ENCODE measurements at regions not wholly inside any gene's neighbourhood (a gene's known extent, or its start where the extent isn't known, plus 50 kb on each side); places are given as distances from the start of the nearest gene placed in this dataset.

GRCh38 chr22:49540084-49540912 lies 287.4 kb downstream of the BRD1 start:
- DNase-seq, result no peak

- no peak for DNase-seq
These were observed 289.7 kb downstream of the BRD1 start for GRCh38 chr22:49538006-49538405.

GRCh38 chr22:49536571-49537131 lies 291.0 kb downstream of the BRD1 start:
- DNase-seq, result no peak

- DNase-seq, result no peak
These were observed 292.0 kb downstream of the BRD1 start for GRCh38 chr22:49535527-49536125.

- no peak for DNase-seq
These were observed 292.5 kb downstream of the BRD1 start for GRCh38 chr22:49535126-49535525.

- DNase-seq, result no peak
These were observed 293.3 kb downstream of the BRD1 start for GRCh38 chr22:49534386-49534785.

GRCh38 chr22:49533886-49534285 lies 293.8 kb downstream of the BRD1 start:
- DNase-seq, result no peak

- DNase-seq, result no peak
These were observed 294.5 kb downstream of the BRD1 start for GRCh38 chr22:49532869-49533802.

GRCh38 chr22:49531368-49531791 lies 296.3 kb downstream of the BRD1 start:
- no peak for DNase-seq

GRCh38 chr22:49530671-49531367 lies 296.9 kb downstream of the BRD1 start:
- DNase-seq, result no peak

GRCh38 chr22:49528420-49528720 lies 299.3 kb downstream of the BRD1 start:
- DNase-seq, result no peak

GRCh38 chr22:49527611-49528419 lies 299.9 kb downstream of the BRD1 start:
- no peak for DNase-seq

GRCh38 chr22:49525801-49526535 lies 301.7 kb downstream of the BRD1 start:
- DNase-seq, result no peak

- DNase-seq, result no peak
These were observed 302.3 kb downstream of the BRD1 start for GRCh38 chr22:49525360-49525759.

- no peak for DNase-seq
These were observed 303.3 kb downstream of the BRD1 start for GRCh38 chr22:49524362-49524761.

- DNase-seq, result no peak
These were observed 304.2 kb downstream of the BRD1 start for GRCh38 chr22:49523374-49524008.

- DNase-seq, result no peak
These were observed 304.9 kb downstream of the BRD1 start for GRCh38 chr22:49522582-49523373.

GRCh38 chr22:49521787-49522224 lies 305.9 kb downstream of the BRD1 start:
- no peak for DNase-seq

GRCh38 chr22:49519117-49519737 lies 308.4 kb downstream of the BRD1 start:
- DNase-seq, result no peak
